ENCODE measurements at regions not wholly inside any gene's neighbourhood (a gene's known extent, or its start where the extent isn't known, plus 50 kb on each side); places are given as distances from the start of the nearest gene placed in this dataset.

GRCh38 chr11:116644941-116645305 lies 127.9 kb downstream of the BUD13 start:
- no peak for TF ChIP-seq CTCF (IDR thresholded peaks at IDR 0.05)
- no peak for TF ChIP-seq POLR2AphosphoS5 (IDR thresholded peaks at IDR 0.05)
- no peak for TF ChIP-seq POLR2A (IDR thresholded peaks at IDR 0.05)

All from gastroesophageal sphincter (tissue), 3 donors.